GM21825 (cell line): ENCODE measurements at regions not wholly inside any gene's neighbourhood (a gene's known extent, or its start where the extent isn't known, plus 50 kb on each side); places are given as distances from the start of the nearest gene placed in this dataset.
"Not testable (repeated sequence)": the region's sequence is repeated elsewhere in the genome, so short reads cannot be mapped to it uniquely, and the experiment has no call there.

Experiments used
- ATAC-seq: cut with Tn5 transposase; IDR thresholded peaks from one replicate; pipeline ENCODE4 v1.9.1; 2021; ENCODE audit warnings: mild to moderate bottlenecking, moderate library complexity; ENCODE audit not compliant: unreplicated experiment

DNA sequence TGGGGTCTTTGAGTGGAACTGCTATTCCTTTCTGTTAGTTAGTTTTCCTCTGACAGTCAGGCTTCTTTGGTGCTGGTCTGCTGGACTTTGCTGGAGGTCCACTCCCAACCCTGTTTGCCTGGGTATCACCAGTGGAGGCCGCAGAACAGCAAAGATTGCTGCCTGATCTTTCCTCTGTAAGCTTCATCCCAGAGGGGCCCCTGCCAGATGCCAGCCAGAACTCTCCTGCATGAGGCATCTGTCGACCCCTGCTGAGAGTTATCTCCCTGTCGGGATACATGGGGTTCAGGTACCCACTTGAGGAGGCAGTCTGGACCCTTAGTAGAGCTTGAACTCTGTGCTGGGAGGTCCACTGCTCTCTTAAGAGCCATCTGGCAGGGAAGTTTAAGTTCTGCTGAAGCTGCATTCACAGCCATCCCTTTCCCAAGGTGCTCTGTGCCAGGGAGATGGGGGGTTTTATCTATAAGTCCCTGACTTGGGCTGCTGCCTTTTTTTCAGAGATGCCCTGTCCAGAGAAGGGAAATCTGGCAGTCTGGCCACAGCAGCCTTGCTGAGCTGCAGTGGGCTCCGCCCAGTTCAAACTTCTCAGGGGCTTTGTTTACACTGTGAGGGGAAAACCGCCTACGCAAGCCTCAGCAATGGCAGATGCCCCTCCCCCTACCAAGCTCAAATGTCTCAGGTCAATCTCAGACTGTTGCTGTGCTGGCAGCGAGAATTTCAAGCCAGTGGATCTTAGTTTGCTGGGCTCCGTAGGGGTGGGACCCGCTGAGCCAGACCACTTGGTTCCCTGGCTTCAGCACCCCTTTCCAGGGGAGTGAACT lies 89.7 kb upstream of the CDK6 start:
- ATAC-seq, result no peak

DNA sequence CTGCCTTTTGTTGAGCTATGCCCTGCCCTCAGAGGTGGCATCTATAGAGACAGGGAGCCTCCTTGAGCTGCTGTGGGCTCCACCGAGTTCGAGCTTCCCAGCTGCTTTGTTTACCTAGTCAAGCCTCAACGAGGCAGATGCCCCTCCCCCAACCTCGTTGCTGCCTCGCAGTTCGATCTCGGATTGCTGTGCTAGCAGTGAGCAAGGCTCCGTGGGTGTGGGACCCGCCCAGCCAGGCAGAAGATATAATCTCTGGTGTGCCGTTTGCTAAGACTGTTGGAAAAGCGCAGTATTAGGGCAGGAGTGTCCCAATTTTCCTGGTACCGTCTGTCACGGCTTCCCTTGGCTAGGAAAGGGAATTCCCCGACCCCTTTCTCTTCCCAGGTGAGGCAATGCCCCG lies 88.4 kb upstream of the CDK6 start:
- ATAC-seq, result no peak

- no peak for ATAC-seq
Observed at GRCh38 chr7:92917230-92917629, 80.9 kb upstream of the CDK6 start.

GRCh38 chr7:92916770-92917224 lies 80.4 kb upstream of the CDK6 start:
- no peak for ATAC-seq

DNA sequence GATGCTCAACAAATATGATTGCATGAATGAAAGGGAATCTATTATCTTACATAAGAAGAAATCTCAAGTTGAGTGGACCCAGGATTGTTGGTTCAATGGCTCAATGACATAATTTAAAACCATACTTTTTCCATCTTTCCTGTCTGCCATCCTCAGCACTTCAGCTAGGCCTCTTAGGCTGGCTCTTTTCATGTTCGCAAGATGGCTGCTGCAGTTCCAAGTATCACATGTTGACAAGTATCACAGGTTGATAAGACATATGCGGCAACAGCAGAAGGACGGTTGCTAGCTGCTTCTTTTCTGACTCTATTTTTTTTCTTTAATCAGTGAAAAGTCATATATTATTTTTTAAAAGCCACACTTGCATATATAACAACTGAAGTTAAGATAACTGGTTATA lies 79.0 kb upstream of the CDK6 start:
- ATAC-seq, result no peak

GRCh38 chr7:92914645-92915044 lies 78.3 kb upstream of the CDK6 start:
- no peak for ATAC-seq

DNA sequence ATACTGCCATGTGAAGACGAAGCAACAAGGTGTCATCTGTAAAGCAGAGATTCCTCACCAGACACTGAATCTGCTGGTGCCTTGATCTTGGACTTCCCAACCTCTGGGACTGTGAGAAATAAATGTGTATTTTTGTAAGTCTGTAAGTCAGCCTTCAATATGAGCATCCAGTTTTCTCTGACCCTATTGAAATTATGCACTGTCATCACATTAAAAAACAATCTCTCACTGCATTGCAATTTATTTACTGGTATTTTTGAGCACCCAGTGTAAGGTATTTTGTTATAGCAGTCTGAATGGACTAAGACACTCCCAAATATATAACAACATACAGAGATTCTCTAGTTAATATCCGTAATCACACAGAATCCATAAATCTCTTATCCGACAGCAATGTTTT lies 77.5 kb upstream of the CDK6 start:
- no peak for ATAC-seq

DNA sequence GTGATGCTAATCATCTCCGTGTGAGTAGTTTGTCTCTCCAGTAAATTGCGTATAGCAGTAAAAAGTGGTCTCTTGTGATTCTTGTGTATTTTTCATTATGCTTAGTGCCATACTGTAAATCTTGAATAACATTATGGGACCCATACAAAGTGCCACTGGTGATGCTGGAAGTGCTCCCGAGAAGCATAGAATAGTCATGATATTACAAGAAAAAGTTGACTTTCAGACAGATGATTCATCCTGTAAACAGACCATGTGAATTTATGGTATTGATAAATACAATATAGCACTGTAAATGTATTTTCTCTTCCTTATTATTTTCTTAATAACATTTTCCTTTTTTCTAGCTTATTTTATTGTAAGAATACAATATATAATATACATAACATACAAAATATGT lies 74.6 kb upstream of the CDK6 start:
- ATAC-seq, result no peak

DNA sequence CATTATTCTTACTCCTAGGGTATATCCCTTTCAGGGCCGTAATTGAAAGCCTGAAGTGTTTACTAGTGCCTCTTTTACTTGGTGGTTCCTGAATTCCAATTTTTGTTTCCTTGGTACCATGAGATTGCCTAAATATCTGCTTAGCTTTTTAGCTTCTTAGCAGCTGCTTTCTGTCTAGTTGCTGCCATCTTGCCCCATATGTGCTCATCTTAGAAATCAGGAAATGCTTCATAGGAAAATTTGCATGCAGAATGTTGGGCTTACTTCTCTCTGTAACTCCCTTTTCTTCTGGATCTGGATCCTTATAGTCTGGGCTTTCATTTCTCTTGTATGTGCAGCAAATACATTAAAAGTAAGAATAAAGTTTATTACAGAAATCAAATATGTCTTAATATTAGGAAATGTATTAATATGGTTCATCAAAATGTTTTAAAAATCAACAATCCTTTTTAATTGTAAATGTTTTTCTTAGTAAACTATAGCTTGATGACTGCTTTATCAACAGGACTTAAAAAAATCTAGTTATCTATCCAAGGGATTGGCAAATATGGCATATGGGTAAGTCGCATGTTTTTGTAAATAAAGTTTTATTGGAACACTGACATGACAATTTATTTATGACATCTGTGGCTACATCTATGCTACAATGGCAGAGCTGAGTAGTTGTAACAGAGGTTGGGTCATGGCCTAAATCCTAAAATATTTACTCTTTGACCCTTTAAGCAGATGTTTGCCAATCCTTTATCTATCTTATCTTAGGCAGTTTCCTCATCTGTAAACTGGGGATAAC lies 73.5 kb upstream of the CDK6 start:
- ATAC-seq, result no peak

DNA sequence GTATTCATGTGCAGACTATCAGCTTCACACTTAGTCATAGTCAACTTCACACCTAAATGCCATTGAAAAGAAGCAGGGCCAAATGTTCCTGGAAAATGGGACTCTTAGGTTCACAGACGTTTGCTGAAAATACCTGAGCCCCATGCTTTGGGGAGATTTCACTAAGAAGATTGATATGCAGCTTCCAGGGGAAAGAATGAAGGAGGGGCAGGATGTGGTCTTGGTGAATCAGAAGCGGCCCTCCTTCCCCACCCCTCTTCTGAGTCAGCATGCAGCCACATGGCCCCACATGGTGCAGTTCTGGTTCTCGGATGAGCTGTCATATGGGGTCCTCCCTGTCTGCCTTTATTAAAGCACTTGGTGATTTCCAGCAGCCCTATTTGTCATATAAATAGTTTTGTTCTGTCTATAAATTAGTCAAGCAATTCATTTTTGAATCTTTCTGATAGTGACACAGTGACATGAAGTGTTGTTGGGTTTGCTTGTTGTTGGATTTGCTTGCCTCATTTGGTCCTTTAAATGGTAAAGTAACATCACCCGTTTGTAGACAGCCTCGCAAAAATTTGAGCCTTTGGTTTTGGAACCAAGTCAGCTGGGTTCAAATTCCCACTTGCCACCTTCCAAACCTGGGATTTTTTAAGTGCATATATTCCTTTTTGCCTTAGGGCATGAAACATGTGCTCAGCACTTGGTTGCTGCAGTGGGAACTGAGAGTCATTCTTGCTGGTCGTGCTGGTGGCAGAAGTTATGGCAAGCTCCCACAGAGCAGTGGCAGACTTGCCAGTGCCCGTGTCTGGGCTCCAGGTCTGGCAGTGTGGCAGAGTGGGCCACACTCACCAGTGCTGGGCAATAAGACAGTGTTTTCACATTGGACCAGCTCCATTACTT lies 68.1 kb upstream of the CDK6 start:
- peak; percentile 98 for ATAC-seq

GRCh38 chr7:92898798-92899197 lies 62.4 kb upstream of the CDK6 start:
- no peak for ATAC-seq

- not testable (repeated sequence) for ATAC-seq
Observed at GRCh38 chr7:92894857-92895256, 58.5 kb upstream of the CDK6 start.

DNA sequence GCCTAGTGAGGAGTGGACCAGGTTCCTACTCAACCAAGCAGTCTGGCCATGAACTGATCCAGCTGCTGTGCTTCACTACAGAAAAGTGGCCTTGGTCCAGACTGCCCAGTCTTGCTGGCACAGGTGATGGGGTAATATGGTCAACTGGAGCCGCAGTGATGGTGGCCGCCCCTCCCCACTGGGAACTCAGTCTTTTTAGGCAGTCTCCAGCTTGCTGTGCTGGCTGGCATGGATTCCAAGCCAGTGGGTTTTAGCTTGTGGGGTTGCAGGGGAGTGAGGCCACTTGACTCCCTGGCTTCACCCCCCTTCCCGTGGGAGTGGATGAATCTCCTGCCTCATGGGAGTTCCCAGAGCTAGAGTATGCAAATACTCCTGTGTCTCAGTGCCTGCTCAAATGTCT lies 52.7 kb upstream of the CDK6 start:
- no peak for ATAC-seq
